Lung (tissue), 11 donors: ENCODE measurements at regions not wholly inside any gene's neighbourhood (a gene's known extent, or its start where the extent isn't known, plus 50 kb on each side); places are given as distances from the start of the nearest gene placed in this dataset.
"Not testable (repeated sequence)": the region's sequence is repeated elsewhere in the genome, so short reads cannot be mapped to it uniquely, and the experiment has no call there.

Experiments used
- ATAC-seq: fragments of 200-7000 bp; cut with Tn5 transposase; one replicate; pipeline ENCODE4 v1.9.1; 2020; ENCODE audit warnings: moderate number of reproducible peaks; ENCODE audit not compliant: insufficient read depth, low FRiP score
- DNase-seq, 3 donors: peaks; one replicate each; pipeline ENCODE4 v3.0.0-alpha.2; 2013 to 2017
- H3K27ac ChIP-seq, 2 donors: one replicate each; pipeline ENCODE4 v1.5.1; 2013; ENCODE audit warnings: mild to moderate bottlenecking in 2 of 2, moderate library complexity in 2 of 2, control low read depth in 1 of 2, inconsistent platforms in 1 of 2, low read depth in 1 of 2, low read length in 1 of 2
- H3K27me3 ChIP-seq, 3 donors: one replicate each; pipeline ENCODE4 v1.5.1; 2013; ENCODE audit warnings: low read length in 2 of 3; ENCODE audit not compliant: control insufficient read depth in 3 of 3, insufficient read depth in 3 of 3
- H3K36me3 ChIP-seq, 4 donors: one replicate each; pipeline ENCODE4 v1.5.1; 2013; ENCODE audit warnings: low read length in 4 of 4, mild to moderate bottlenecking in 1 of 4, moderate library complexity in 1 of 4; ENCODE audit not compliant: control insufficient read depth in 4 of 4, insufficient read depth in 4 of 4
- H3K4me1 ChIP-seq, 5 donors: one replicate each; pipeline ENCODE4 v1.5.1; 2013; ENCODE audit warnings: low read length in 5 of 5, mild to moderate bottlenecking in 2 of 5, moderate library complexity in 1 of 5; ENCODE audit not compliant: control insufficient read depth in 5 of 5, insufficient read depth in 5 of 5
- H3K4me3 ChIP-seq: one replicate; pipeline ENCODE4 v1.5.1; 2013; ENCODE audit warnings: mild to moderate bottlenecking, control low read depth, moderate library complexity
- H3K9ac ChIP-seq, 2 donors: one replicate each; pipeline ENCODE4 v1.5.1; 2013; ENCODE audit warnings: low read length in 2 of 2, control low read depth in 1 of 2; ENCODE audit not compliant: insufficient read depth in 1 of 2
- H3K9me3 ChIP-seq, 4 donors: one replicate each; pipeline ENCODE4 v1.5.1; 2013; ENCODE audit warnings: low read length in 3 of 4, mild to moderate bottlenecking in 1 of 4, moderate library complexity in 1 of 4; ENCODE audit not compliant: control insufficient read depth in 4 of 4, insufficient read depth in 3 of 4
- WGBS, 2 donors: extraction: QIAGEN DNeasy Blood & Tissue Kit; methylation state at CpG; one replicate each; pipeline ENCODE4 v1.1.7; 2013; 5-methylcytosine and 5-hydroxymethylcytosine counted together
- TF ChIP-seq, protein P1 (sequence below): IDR thresholded peaks from 2 replicates; pipeline ENCODE4 v1.5.1; 2012; ENCODE audit warnings: mild to moderate bottlenecking; ENCODE audit errors: control extremely low read depth, extremely low read depth
- donor health status: control.
- donor health status: control.
- donor health status: Bipolar disorder and iron deficiency.
- donor health status: healthy.
- donor health status: DM: yes; HTN: yes; CAD: no.

DNA sequence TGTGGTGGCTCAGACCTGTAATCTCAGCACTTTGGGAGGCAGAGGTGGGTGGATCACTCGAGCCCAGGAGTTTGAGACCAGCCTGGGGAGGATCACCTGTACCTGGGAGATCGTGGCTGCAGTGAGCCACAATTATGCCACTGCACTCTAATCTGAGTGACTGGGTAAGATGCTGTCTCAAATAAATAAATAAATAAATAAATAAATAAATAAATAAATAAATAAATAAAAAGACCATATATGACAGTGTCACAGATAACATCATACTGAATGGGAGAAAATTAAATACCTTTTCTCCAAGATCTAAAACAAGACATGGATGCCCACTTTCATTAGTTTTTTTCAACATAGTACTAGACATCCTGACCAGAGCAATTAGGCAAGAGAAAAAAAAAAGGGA is 182.8 kb downstream of the FAM47A start:
- no peak overlapping the region for H3K9ac ChIP-seq
- H3K36me3 ChIP-seq: no peaks in the 10 kb centered on the region
- no peak for DNase-seq
- peaks cover 0 to 3% (median under 1%) of the 10 kb centered on the region in 3 donors for H3K27me3 ChIP-seq
- H3K4me3 ChIP-seq: no peak overlapping the region
- no peak for ATAC-seq
- H3K9me3 ChIP-seq: peaks cover 0 to 2% (median 0%) of the 10 kb centered on the region in 4 donors
- no peaks in the 10 kb centered on the region for H3K4me1 ChIP-seq
- TF ChIP-seq, protein P1, sequence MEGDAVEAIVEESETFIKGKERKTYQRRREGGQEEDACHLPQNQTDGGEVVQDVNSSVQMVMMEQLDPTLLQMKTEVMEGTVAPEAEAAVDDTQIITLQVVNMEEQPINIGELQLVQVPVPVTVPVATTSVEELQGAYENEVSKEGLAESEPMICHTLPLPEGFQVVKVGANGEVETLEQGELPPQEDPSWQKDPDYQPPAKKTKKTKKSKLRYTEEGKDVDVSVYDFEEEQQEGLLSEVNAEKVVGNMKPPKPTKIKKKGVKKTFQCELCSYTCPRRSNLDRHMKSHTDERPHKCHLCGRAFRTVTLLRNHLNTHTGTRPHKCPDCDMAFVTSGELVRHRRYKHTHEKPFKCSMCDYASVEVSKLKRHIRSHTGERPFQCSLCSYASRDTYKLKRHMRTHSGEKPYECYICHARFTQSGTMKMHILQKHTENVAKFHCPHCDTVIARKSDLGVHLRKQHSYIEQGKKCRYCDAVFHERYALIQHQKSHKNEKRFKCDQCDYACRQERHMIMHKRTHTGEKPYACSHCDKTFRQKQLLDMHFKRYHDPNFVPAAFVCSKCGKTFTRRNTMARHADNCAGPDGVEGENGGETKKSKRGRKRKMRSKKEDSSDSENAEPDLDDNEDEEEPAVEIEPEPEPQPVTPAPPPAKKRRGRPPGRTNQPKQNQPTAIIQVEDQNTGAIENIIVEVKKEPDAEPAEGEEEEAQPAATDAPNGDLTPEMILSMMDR: no peak
- 71 to 83% methylated on average over 2 of the region's 2 CpGs for WGBS, 2 donors
- no peak overlapping the region for H3K27ac ChIP-seq

DNA sequence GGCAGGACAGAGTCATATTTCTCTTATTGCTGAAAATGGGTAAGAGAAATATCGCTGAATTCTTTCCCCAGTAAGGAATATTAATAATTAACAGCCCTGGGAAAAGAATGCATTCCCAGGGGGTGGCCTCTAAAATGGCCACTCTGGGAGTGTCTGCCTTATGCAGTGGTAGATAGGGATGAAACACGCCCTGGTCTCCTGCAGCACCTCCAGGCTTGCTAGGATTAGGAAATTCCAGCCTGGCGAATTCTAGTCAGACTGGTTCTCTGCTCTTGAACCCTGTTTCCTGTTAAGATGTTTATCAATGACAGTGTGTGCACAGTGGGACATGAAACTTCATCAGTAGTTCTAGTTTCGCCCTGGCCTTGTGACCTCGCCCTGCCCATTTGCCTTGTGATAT is 205.9 kb downstream of the FAM47A start:
- DNase-seq, H3K36me3 ChIP-seq, H3K9me3 ChIP-seq, H3K4me3 ChIP-seq, ATAC-seq, H3K27me3 ChIP-seq, H3K27ac ChIP-seq, H3K9ac ChIP-seq, H3K4me1 ChIP-seq: not testable (repeated sequence)
- 85% methylated on average over 4 to 5 of the region's 5 CpGs for WGBS, 2 donors

DNA sequence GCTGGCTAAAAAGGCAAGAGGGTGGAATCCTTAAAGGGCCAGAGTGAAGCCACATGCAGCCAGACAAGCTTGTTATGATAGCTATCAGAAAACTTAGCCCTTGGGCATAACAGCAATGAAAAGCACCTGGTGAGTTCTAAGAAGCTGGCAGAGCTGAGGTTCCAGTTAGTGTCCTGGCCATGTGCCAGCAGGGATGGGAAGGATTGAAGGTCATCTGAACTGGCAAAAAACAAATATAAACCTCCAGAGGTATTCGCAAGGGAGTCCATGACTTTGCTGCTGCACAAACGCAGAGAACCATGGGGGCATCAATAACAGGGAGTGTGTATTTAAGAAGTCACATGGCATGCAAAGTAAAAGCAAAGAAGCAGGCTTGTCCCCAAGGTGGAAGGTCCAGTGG is 208.9 kb downstream of the FAM47A start:
- no peak for DNase-seq
- Histone ChIP-seq H3K9ac (no peak overlapping the region), H3K27ac (no peak overlapping the region), H3K4me1 (no peaks in the 10 kb centered on the region), H3K27me3 (no peaks in the 10 kb centered on the region), H3K36me3 (no peaks in the 10 kb centered on the region), H3K4me3 (no peak overlapping the region), H3K9me3 (peaks cover 0 to 5% (median 0%) of the 10 kb centered on the region in 4 donors)
- TF ChIP-seq, protein P1: no peak
- ATAC-seq: no peak
- 81 to 88% methylated on average over 2 of the region's 2 CpGs for WGBS, 2 donors

DNA sequence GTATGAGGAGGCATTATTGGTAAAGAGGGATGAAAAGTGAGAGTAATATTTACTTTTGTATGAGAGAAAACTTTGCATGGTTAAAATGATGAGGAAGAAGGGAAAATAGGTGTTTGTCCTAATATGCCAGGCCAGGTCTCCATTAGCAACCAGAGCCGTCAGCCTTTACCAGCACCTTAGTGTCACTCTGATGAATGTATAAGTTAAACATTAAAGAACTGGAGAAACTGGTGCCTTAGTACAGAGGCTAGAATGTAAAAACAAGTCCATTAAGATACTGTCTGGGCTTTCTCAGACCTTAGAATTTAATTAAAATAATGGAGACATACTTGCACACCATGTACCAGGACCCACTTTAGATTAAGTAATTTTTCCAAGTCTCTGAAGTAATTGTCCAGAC is 222.3 kb downstream of the FAM47A start:
- ATAC-seq: no peak
- no peak overlapping the region for H3K4me3 ChIP-seq
- H3K36me3 ChIP-seq: no peaks in the 10 kb centered on the region
- no peaks in the 10 kb centered on the region for H3K9me3 ChIP-seq
- H3K27ac ChIP-seq: no peak overlapping the region
- TF ChIP-seq, protein P1: no peak
- peaks cover 0 to 2% (median 0%) of the 10 kb centered on the region in 3 donors for H3K27me3 ChIP-seq
- 60 to 89% methylated on average over 1 of the region's 1 CpG for WGBS, 2 donors
- no peaks in the 10 kb centered on the region for H3K4me1 ChIP-seq
- no peak overlapping the region for H3K9ac ChIP-seq
- peak in 1 of 3 donors; percentile 16 for DNase-seq
